ENCODE measurements at regions not wholly inside any gene's neighbourhood (a gene's known extent, or its start where the extent isn't known, plus 50 kb on each side); places are given as distances from the start of the nearest gene placed in this dataset.
A peak's percentile ranks its signal among the peaks of the same experiment; 100 is the strongest.

DNA sequence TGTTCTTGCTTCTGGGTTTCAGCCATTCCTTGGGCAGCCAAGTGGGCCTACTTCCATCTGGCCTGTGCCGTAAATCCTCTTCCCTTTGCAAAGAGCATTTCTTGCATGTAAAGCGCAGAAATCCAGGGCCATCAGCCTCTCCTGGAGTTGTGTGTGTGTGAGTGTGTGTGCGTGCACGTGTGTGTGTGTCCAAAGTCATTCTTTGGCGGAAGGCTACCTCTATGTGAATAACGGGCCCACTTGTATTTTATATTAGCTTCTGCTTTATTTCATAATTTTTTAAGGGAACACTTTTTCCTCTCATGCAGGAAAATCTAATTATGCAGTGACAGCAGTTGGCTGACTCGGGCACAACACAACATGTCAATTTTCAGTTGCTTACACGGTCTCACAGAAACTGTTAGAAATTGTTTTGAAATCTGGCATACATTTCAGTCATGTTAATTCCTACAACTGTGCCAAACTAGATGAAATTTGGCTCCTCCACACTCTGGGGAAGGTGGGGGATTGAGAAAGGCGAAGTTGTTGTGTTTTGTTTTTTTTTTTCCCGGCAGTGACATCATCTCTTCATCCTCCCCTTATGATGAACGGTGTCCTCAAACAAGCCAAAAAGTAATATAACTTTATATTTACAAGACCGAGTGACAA is 223.7 kb upstream of the TSHZ2 start:
- no peak overlapping the region for H3K4me3 ChIP-seq (ENCODE audit: low read depth, low read length, poor library complexity, severe bottlenecking)
- no peaks in the 10 kb centered on the region for H4K20me1 ChIP-seq (ENCODE audit: insufficient read depth, low read length)
- TF ChIP-seq, protein P1, sequence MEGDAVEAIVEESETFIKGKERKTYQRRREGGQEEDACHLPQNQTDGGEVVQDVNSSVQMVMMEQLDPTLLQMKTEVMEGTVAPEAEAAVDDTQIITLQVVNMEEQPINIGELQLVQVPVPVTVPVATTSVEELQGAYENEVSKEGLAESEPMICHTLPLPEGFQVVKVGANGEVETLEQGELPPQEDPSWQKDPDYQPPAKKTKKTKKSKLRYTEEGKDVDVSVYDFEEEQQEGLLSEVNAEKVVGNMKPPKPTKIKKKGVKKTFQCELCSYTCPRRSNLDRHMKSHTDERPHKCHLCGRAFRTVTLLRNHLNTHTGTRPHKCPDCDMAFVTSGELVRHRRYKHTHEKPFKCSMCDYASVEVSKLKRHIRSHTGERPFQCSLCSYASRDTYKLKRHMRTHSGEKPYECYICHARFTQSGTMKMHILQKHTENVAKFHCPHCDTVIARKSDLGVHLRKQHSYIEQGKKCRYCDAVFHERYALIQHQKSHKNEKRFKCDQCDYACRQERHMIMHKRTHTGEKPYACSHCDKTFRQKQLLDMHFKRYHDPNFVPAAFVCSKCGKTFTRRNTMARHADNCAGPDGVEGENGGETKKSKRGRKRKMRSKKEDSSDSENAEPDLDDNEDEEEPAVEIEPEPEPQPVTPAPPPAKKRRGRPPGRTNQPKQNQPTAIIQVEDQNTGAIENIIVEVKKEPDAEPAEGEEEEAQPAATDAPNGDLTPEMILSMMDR (conservative IDR thresholded peaks at IDR 0.05; ENCODE audit: low read length): no peak
- no peak for TF ChIP-seq EZH2phosphoT487 (IDR thresholded peaks at IDR 0.05; ENCODE audit: borderline replicate concordance, low read depth, low read length)
- no TSS peak for BruUV-seq (replicated peaks)
- H3K9me3 ChIP-seq (ENCODE audit: low read length): no peaks in the 10 kb centered on the region
- no peak for DNase-seq (ENCODE audit: low spot score)
- intact Hi-C loops (cut with micrococcal nuclease; ENCODE audit: unreplicated experiment): no loop called here
- H3K36me3 ChIP-seq (ENCODE audit: insufficient read depth, low read length): no peaks in the 10 kb centered on the region
- H2AFZ ChIP-seq (ENCODE audit: low read length): no peak overlapping the region
- no peaks in the 10 kb centered on the region for H3K9me2 ChIP-seq (ENCODE audit: insufficient read depth, low read length)
- H3K27ac ChIP-seq (ENCODE audit: low read depth, low read length, poor library complexity, severe bottlenecking): no peak overlapping the region
- H3K79me2 ChIP-seq (ENCODE audit: insufficient read depth, low read depth, low read length): no peaks in the 10 kb centered on the region
- POLR2A ChIA-PET: interaction anchor here (0.7 to 1.1 kb wide), 4 partner anchors 11 to 1178 kb away, joined by 3 to 5 read pairs (median 4); no protein-coding TSS in a partner anchor
- no peak overlapping the region for H3K4me2 ChIP-seq (ENCODE audit: low read length)
- no peaks in the 10 kb centered on the region for H3K4me1 ChIP-seq (ENCODE audit: insufficient read depth, low read length, poor library complexity, severe bottlenecking)
- CTCF ChIA-PET (ENCODE audit: unreplicated experiment): interaction anchor here (0.9 kb wide), 1 partner anchor 15 kb away, joined by 3 read pairs; no protein-coding TSS in a partner anchor

DNA sequence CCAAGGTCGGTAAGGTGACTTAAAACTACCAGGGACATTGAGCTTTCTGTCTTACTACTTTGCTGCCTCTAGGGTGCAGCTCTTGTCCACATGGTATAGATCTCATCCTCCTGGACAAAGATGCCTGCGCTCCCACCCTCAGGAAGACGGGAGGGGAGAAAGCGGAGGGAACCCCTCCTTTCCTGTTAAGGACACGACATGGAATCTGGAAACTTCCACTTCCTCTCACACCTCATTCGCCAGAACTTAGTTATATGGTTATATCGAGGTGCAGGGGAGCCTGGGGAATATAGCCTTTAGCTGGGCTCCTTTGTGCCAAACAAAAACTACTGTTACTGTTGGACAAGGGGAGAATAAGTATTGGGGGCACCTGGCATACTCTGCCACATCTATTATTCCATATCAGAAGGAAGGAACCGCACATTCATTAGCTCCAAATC is 224.3 kb upstream of the TSHZ2 start:
- intact Hi-C loops (cut with micrococcal nuclease; ENCODE audit: unreplicated experiment): loop anchor here (1.0 kb wide), 1 partner anchor 469 kb away; no protein-coding TSS in a partner anchor
- no TSS peak for BruUV-seq (replicated peaks)
- no peak overlapping the region for H3K4me2 ChIP-seq (ENCODE audit: low read length)
- H3K4me1 ChIP-seq (ENCODE audit: insufficient read depth, low read length, poor library complexity, severe bottlenecking): no peaks in the 10 kb centered on the region
- H4K20me1 ChIP-seq (ENCODE audit: insufficient read depth, low read length): no peaks in the 10 kb centered on the region
- no peak overlapping the region for H2AFZ ChIP-seq (ENCODE audit: low read length)
- no peaks in the 10 kb centered on the region for H3K79me2 ChIP-seq (ENCODE audit: insufficient read depth, low read depth, low read length)
- CTCF ChIA-PET (ENCODE audit: unreplicated experiment): interaction anchor here (0.9 kb wide), 1 partner anchor 16 kb away, joined by 3 read pairs; no protein-coding TSS in a partner anchor
- peak; percentile 37 for DNase-seq (ENCODE audit: low spot score)
- no peaks in the 10 kb centered on the region for H3K36me3 ChIP-seq (ENCODE audit: insufficient read depth, low read length)
- TF ChIP-seq EZH2phosphoT487 (IDR thresholded peaks at IDR 0.05; ENCODE audit: borderline replicate concordance, low read depth, low read length): no peak
- TF ChIP-seq, protein P1 (conservative IDR thresholded peaks at IDR 0.05; ENCODE audit: low read length): peak; percentile 77
- H3K9me3 ChIP-seq (ENCODE audit: low read length): no peaks in the 10 kb centered on the region
- H3K27ac ChIP-seq (ENCODE audit: low read depth, low read length, poor library complexity, severe bottlenecking): no peak overlapping the region
- POLR2A ChIA-PET: interaction anchor here (0.7 to 1.1 kb wide), 3 partner anchors 12 to 1179 kb away, joined by 3 to 4 read pairs (median 3); no protein-coding TSS in a partner anchor
- no peak overlapping the region for H3K4me3 ChIP-seq (ENCODE audit: low read depth, low read length, poor library complexity, severe bottlenecking)
- no peaks in the 10 kb centered on the region for H3K9me2 ChIP-seq (ENCODE audit: insufficient read depth, low read length)

DNA sequence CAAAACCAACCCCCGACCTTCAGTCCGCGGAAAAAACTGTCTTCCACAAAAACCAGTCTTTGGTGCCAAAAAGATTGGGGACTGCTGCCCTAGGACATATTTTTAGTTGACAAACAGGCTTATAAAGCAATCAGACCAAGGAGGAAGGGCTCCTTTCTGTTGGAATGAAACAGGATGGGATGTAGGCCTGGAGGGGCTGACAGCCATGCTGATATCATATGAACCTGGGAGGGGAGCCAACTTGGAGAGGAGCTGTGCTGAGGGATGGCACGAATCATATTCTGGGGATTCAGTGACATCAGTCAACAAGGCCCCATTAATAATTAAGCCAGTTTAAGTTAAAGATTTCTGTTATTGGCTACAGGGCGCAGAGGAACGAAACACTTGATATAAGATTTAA is 225.4 kb upstream of the TSHZ2 start:
- H4K20me1 ChIP-seq (ENCODE audit: insufficient read depth, low read length): no peaks in the 10 kb centered on the region
- DNase-seq (ENCODE audit: low spot score): no peak
- no peaks in the 10 kb centered on the region for H3K4me1 ChIP-seq (ENCODE audit: insufficient read depth, low read length, poor library complexity, severe bottlenecking)
- H3K79me2 ChIP-seq (ENCODE audit: insufficient read depth, low read depth, low read length): no peaks in the 10 kb centered on the region
- H3K36me3 ChIP-seq (ENCODE audit: insufficient read depth, low read length): no peaks in the 10 kb centered on the region
- BruUV-seq (replicated peaks): no TSS peak
- CTCF ChIA-PET (ENCODE audit: unreplicated experiment): no interaction called here
- H3K9me3 ChIP-seq (ENCODE audit: low read length): no peaks in the 10 kb centered on the region
- H3K27ac ChIP-seq (ENCODE audit: low read depth, low read length, poor library complexity, severe bottlenecking): no peak overlapping the region
- H2AFZ ChIP-seq (ENCODE audit: low read length): no peak overlapping the region
- H3K9me2 ChIP-seq (ENCODE audit: insufficient read depth, low read length): no peaks in the 10 kb centered on the region
- H3K4me2 ChIP-seq (ENCODE audit: low read length): no peak overlapping the region
- TF ChIP-seq EZH2phosphoT487 (IDR thresholded peaks at IDR 0.05; ENCODE audit: borderline replicate concordance, low read depth, low read length): no peak
- POLR2A ChIA-PET: no interaction called here
- no peak overlapping the region for H3K4me3 ChIP-seq (ENCODE audit: low read depth, low read length, poor library complexity, severe bottlenecking)
- intact Hi-C loops (cut with micrococcal nuclease; ENCODE audit: unreplicated experiment): loop anchor here (1.0 kb wide), 1 partner anchor 471 kb away; no protein-coding TSS in a partner anchor
